ENCODE measurements at regions not wholly inside any gene's neighbourhood (a gene's known extent, or its start where the extent isn't known, plus 50 kb on each side); places are given as distances from the start of the nearest gene placed in this dataset.

GRCh38 chr12:93243382-93243688, 134.4 kb upstream of the NUDT4 start:
- no peaks in the 10 kb centered on the region for H3K9me2 ChIP-seq (replicated peaks; ENCODE audit: control insufficient read depth, low read length)
- no peaks in the 10 kb centered on the region for H3K27me3 ChIP-seq (ENCODE audit: control insufficient read depth, low read length)
- H3K4me3 ChIP-seq (ENCODE audit: low read length) = no peak overlapping the region
- H3K9me3 ChIP-seq (ENCODE audit: control insufficient read depth, insufficient read depth, low read length) = no peaks in the 10 kb centered on the region
- H4K20me1 ChIP-seq (ENCODE audit: control insufficient read depth, insufficient read depth, low read depth, low read length) = no peaks in the 10 kb centered on the region
- no peak overlapping the region for H3K4me2 ChIP-seq (ENCODE audit: low read length)
- H3K4me1 ChIP-seq (ENCODE audit: control insufficient read depth, low read length) = peaks cover 30% of the 10 kb centered on the region
- TF ChIP-seq EZH2phosphoT487 (IDR thresholded peaks at IDR 0.05; ENCODE audit: borderline replicate concordance, low read length) = no peak
- TF ChIP-seq, protein P1, sequence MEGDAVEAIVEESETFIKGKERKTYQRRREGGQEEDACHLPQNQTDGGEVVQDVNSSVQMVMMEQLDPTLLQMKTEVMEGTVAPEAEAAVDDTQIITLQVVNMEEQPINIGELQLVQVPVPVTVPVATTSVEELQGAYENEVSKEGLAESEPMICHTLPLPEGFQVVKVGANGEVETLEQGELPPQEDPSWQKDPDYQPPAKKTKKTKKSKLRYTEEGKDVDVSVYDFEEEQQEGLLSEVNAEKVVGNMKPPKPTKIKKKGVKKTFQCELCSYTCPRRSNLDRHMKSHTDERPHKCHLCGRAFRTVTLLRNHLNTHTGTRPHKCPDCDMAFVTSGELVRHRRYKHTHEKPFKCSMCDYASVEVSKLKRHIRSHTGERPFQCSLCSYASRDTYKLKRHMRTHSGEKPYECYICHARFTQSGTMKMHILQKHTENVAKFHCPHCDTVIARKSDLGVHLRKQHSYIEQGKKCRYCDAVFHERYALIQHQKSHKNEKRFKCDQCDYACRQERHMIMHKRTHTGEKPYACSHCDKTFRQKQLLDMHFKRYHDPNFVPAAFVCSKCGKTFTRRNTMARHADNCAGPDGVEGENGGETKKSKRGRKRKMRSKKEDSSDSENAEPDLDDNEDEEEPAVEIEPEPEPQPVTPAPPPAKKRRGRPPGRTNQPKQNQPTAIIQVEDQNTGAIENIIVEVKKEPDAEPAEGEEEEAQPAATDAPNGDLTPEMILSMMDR (IDR thresholded peaks at IDR 0.05; ENCODE audit: low read depth, low read length, poor library complexity, severe bottlenecking) = no peak
- H3K36me3 ChIP-seq (ENCODE audit: control insufficient read depth, low read length) = no peaks in the 10 kb centered on the region
- H3K79me2 ChIP-seq (ENCODE audit: control insufficient read depth, low read length) = no peaks in the 10 kb centered on the region
- no peaks in the 10 kb centered on the region for H3F3A ChIP-seq (ENCODE audit: control insufficient read depth, insufficient read depth)
- no peak overlapping the region for H3K27ac ChIP-seq (ENCODE audit: low read depth, low read length)

GRCh38 chr12:93243689-93244513, 133.8 kb upstream of the NUDT4 start:
- Histone ChIP-seq H3K27me3 (ENCODE audit: control insufficient read depth, low read length) (no peaks in the 10 kb centered on the region), H3K9me2 (replicated peaks; ENCODE audit: control insufficient read depth, low read length) (no peaks in the 10 kb centered on the region), H3K36me3 (ENCODE audit: control insufficient read depth, low read length) (no peaks in the 10 kb centered on the region), H3K79me2 (ENCODE audit: control insufficient read depth, low read length) (no peaks in the 10 kb centered on the region), H3K4me3 (ENCODE audit: low read length) (peak overlapping the region; percentile 17), H3F3A (ENCODE audit: control insufficient read depth, insufficient read depth) (no peaks in the 10 kb centered on the region), H3K4me1 (ENCODE audit: control insufficient read depth, low read length) (peaks cover 30% of the 10 kb centered on the region), H3K27ac (ENCODE audit: low read depth, low read length) (no peak overlapping the region), H4K20me1 (ENCODE audit: control insufficient read depth, insufficient read depth, low read depth, low read length) (no peaks in the 10 kb centered on the region), H3K4me2 (ENCODE audit: low read length) (peak overlapping the region; percentile 51), H3K9me3 (ENCODE audit: control insufficient read depth, insufficient read depth, low read length) (no peaks in the 10 kb centered on the region)
- TF ChIP-seq EZH2phosphoT487 (IDR thresholded peaks at IDR 0.05; ENCODE audit: borderline replicate concordance, low read length) = no peak
- TF ChIP-seq, protein P1 (IDR thresholded peaks at IDR 0.05; ENCODE audit: low read depth, low read length, poor library complexity, severe bottlenecking) = no peak

DNA sequence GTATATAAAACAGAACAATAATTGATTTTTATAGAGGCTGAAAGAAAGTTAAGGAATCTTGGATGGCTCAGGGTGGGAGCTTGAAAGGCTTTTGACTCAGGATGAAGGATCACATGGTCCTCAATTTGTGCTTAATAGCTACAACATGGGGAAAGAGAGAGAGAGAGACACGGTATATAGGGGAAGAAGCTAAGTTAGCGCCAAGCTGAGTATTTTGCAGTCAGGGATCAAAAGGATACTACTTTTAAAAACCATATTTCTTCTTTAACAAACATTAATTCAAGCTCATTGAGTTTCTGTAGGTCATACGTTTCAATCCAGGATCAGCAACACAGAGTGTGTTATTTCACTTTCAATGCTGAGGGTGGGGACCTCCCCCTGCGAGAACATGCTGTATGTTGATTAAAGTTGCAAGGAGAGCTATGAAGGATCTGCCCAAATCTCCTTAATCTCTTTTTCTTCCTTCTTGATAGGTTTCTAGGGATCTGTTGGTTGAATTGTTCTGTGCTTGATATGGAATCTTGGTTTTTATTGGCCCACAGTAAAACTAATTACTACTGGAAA, 133.1 kb upstream of the NUDT4 start:
- Histone ChIP-seq H3K27ac (ENCODE audit: low read depth, low read length) (no peak overlapping the region), H3K79me2 (ENCODE audit: control insufficient read depth, low read length) (no peaks in the 10 kb centered on the region), H3K4me3 (ENCODE audit: low read length) (peak overlapping the region; percentile 17), H3K27me3 (ENCODE audit: control insufficient read depth, low read length) (no peaks in the 10 kb centered on the region), H3K9me2 (replicated peaks; ENCODE audit: control insufficient read depth, low read length) (no peaks in the 10 kb centered on the region), H3K9me3 (ENCODE audit: control insufficient read depth, insufficient read depth, low read length) (no peaks in the 10 kb centered on the region), H3K4me2 (ENCODE audit: low read length) (peak overlapping the region; percentile 51), H4K20me1 (ENCODE audit: control insufficient read depth, insufficient read depth, low read depth, low read length) (no peaks in the 10 kb centered on the region), H3F3A (ENCODE audit: control insufficient read depth, insufficient read depth) (no peaks in the 10 kb centered on the region), H3K36me3 (ENCODE audit: control insufficient read depth, low read length) (no peaks in the 10 kb centered on the region), H3K4me1 (ENCODE audit: control insufficient read depth, low read length) (peaks cover 30% of the 10 kb centered on the region)
- no peak for TF ChIP-seq EZH2phosphoT487 (IDR thresholded peaks at IDR 0.05; ENCODE audit: borderline replicate concordance, low read length)
- TF ChIP-seq, protein P1 (IDR thresholded peaks at IDR 0.05; ENCODE audit: low read depth, low read length, poor library complexity, severe bottlenecking) = no peak

Data from DOHH2 (cell line).